ENCODE measurements at regions not wholly inside any gene's neighbourhood (a gene's known extent, or its start where the extent isn't known, plus 50 kb on each side); places are given as distances from the start of the nearest gene placed in this dataset.

GRCh38 chr22:48690583-48691317, 1136.9 kb downstream of the BRD1 start:
- no peak for FAIRE-seq

GRCh38 chr22:48689206-48689605, 1138.5 kb downstream of the BRD1 start:
- FAIRE-seq, result no peak

GRCh38 chr22:48688366-48688765, 1139.3 kb downstream of the BRD1 start:
- FAIRE-seq, result no peak

- no peak for FAIRE-seq
Observed at GRCh38 chr22:48687606-48688005, 1140.1 kb downstream of the BRD1 start.

- FAIRE-seq, result no peak
Observed at GRCh38 chr22:48686694-48687302, 1140.9 kb downstream of the BRD1 start.

GRCh38 chr22:48685767-48686166, 1141.9 kb downstream of the BRD1 start:
- no peak for FAIRE-seq

GRCh38 chr22:48683640-48684039, 1144.0 kb downstream of the BRD1 start:
- FAIRE-seq, result no peak

- no peak for FAIRE-seq
Observed at GRCh38 chr22:48682504-48682903, 1145.2 kb downstream of the BRD1 start.

GRCh38 chr22:48680601-48681000, 1147.1 kb downstream of the BRD1 start:
- FAIRE-seq, result no peak

- FAIRE-seq, result no peak
Observed at GRCh38 chr22:48679656-48680555, 1147.8 kb downstream of the BRD1 start.

GRCh38 chr22:48678171-48679135, 1149.2 kb downstream of the BRD1 start:
- FAIRE-seq, result no peak

GRCh38 chr22:48677621-48678020, 1150.1 kb downstream of the BRD1 start:
- no peak for FAIRE-seq

- no peak for FAIRE-seq
Observed at GRCh38 chr22:48677168-48677520, 1150.5 kb downstream of the BRD1 start.

- no peak for FAIRE-seq
Observed at GRCh38 chr22:48676266-48677167, 1151.2 kb downstream of the BRD1 start.

- FAIRE-seq, result no peak
Observed at GRCh38 chr22:48675830-48676145, 1151.9 kb downstream of the BRD1 start.

GRCh38 chr22:48675141-48675829, 1152.4 kb downstream of the BRD1 start:
- FAIRE-seq, result no peak

GRCh38 chr22:48673806-48674500, 1153.7 kb downstream of the BRD1 start:
- FAIRE-seq, result no peak

GRCh38 chr22:48672387-48672786, 1155.3 kb downstream of the BRD1 start:
- no peak for FAIRE-seq

- no peak for FAIRE-seq
Observed at GRCh38 chr22:48670731-48671130, 1156.9 kb downstream of the BRD1 start.
